Hematopoietic multipotent progenitor cell treated with erythropoietin and hydrocortisone succinate and interleukin-3 and kit ligand, for 8 days (in vitro differentiated cells): ENCODE measurements at regions not wholly inside any gene's neighbourhood (a gene's known extent, or its start where the extent isn't known, plus 50 kb on each side); places are given as distances from the start of the nearest gene placed in this dataset.

Experiments used
- DNase-seq: peaks from one replicate; pipeline ENCODE4 v3.0.0-alpha.2; 2015

DNA sequence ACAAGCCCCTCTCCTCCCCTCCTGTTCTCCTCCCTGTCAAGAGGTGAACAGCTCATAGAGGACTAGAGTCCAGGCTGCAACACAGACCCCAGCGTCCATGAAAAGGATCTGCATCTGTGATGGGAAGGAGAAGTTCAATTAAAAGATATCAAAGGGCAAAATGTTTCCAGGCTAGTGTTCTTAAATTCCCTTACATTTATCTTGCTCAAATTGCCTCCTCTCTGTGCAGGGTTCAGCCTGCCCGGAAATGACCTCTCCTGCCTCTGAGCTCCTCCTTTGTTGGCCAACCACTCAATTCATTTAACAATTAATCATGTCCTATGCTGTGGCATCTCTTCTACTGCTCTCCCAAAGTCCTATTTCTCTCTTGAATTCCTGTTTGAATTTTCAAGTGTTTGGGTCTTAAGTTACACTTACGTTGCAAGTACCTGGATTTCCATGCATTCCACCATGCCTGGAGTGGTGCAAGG lies 105.3 kb downstream of the TSN start:
- no peak for DNase-seq

DNA sequence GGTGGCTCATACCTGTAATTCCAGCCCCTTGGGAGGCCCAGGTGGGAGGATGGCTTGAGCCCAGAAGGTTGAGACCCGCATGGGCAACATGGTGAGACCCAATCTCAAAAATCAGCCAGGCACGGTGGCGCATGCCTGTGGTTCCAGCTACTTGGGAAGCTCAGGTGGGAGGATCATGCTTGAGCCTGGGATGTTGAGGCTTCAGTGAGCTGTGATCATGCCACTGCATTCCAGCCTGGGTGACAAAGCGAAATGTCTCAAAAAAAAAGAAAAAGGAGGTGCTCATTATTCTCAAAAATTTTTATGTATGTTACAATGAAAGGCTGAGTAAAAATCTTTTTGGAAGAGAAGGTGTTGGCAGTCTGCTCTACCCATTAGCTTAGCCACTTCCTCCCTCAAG lies 106.8 kb downstream of the TSN start:
- no peak for DNase-seq

GRCh38 chr2:121865914-121866313 lies 110.5 kb downstream of the TSN start:
- DNase-seq, result no peak

- DNase-seq, result no peak
Measured at GRCh38 chr2:121866789-121867188, 111.3 kb downstream of the TSN start.

GRCh38 chr2:121868652-121869051 lies 113.2 kb downstream of the TSN start:
- DNase-seq, result no peak

DNA sequence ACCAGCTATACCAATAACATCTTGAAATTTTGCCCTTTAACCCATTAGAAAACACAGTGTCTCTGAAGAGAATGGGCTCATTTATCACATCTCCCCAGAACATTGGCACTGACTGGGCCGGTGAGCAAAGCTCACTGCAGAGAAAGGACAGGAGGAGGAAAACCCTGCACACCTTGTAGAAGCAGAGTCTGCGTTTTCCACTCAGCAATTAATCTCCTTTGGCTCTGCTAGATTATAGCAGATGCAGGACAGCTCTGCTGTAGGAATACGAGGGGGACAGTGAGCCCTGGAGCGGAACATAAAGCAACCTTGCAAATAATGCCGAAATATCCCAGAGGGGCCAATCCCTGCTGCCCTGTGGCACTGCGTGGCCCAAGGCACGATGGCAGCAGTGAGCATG lies 113.9 kb downstream of the TSN start:
- DNase-seq, result no peak

- DNase-seq, result no peak
Measured at GRCh38 chr2:121869873-121870272, 114.4 kb downstream of the TSN start.

DNA sequence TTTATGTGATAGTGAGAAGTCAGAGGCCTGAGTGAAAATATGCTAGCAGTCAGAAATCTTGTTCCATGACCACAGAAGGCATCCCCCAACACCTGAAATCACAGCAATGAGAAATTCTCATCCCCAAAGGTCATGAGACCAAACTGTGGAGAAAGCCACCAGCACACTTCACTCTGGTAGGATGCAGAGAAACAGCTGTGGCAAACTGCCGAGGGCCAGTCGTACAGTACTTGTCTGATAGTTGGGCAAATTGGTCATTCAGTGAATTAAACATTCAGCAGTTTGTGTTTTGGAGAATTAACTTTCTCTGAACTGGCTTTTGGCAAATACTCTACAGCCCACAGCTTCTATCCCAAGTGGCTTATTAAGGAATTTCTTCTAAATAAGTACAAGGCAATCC lies 117.2 kb downstream of the TSN start:
- DNase-seq, result no peak

GRCh38 chr2:121873864-121874263 lies 118.4 kb downstream of the TSN start:
- DNase-seq, result no peak

- DNase-seq, result no peak
Measured at GRCh38 chr2:121875585-121876185, 120.2 kb downstream of the TSN start.

DNA sequence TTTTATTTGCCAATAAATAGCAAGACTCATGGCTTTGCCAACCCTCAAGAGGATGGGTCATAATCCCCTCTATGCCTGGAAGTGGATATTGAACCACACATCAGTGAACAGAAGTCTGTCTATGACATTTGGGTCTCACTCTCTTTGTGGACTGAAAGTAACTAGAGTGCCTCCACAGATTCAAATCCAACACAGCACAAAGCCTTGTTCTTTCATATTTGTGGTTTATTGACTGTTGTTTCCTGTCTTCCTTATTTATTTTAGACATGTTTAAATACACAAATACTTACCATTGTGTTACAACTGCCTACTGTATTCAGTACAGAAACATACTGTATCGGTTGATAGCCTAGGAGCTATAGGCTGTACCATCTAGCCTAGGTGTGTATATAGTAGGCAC lies 121.9 kb downstream of the TSN start:
- DNase-seq, result no peak

GRCh38 chr2:121880283-121880682 lies 124.8 kb downstream of the TSN start:
- no peak for DNase-seq

DNA sequence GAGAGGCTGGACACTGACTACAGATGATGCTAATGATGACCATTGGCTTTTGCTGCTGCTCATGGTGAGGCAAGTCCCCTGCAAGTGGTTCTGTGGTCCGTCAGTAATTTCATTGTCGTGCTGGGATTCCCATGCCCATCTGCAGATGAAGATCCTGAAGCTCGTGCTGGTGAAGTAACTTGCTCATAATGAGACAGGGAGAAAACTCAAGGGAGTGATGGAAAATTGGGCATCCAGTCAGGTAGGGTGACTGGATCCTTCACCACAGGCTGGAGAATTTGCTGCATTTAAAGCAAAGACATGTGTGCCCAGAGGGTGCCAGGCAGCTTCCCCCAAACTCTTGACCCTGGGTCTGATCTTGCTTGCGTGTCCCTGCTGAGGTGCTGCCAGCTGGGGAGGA lies 125.6 kb downstream of the TSN start:
- no peak for DNase-seq

GRCh38 chr2:121881950-121882349 lies 126.5 kb downstream of the TSN start:
- no peak for DNase-seq

DNA sequence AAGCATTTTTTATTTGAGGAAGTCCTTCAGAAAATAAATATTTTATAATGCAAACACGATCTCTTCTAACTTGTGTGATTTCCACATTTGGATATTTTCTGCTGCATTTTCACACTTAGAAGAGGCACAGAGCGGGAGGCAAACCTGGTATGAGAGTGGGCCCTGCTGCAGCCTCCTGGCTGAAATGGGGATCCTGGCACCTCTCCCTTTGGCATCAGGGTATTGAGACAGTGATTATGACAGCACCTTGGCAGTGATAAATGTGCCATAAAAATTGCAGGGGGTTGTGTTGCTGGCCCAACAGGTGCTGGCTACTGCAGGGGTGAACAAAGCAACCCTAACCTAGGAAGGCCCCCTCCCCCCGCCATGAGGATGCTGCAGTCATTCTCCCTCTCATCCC lies 128.6 kb downstream of the TSN start:
- DNase-seq, result no peak

- no peak for DNase-seq
Measured at GRCh38 chr2:121884511-121884921, 129.1 kb downstream of the TSN start.

- no peak for DNase-seq
Measured at GRCh38 chr2:121886059-121886458, 130.6 kb downstream of the TSN start.

- DNase-seq, result no peak
Measured at GRCh38 chr2:121887513-121888188, 132.2 kb downstream of the TSN start.

GRCh38 chr2:121888189-121888557 lies 132.7 kb downstream of the TSN start:
- peak; percentile 22 for DNase-seq

DNA sequence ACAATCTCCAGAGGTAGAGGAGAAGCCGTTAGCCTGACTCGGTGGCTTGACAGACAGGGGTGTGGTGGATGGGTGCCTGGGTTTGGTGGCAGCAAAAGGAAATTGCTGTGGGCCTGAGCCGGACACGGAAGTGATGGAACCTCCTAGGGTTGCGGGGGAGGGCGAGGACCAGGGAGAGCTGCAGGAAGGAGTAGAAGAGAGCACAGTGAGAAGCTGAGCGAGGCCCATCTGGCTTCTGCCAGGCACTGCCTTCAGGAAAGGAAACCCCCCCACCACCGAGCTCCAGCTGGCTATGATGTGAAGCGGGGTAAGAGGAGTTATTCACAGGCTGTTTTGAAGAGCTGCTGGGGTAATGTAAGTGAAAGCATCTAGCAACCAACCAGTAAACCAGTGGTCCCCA lies 134.6 kb downstream of the TSN start:
- no peak for DNase-seq

DNA sequence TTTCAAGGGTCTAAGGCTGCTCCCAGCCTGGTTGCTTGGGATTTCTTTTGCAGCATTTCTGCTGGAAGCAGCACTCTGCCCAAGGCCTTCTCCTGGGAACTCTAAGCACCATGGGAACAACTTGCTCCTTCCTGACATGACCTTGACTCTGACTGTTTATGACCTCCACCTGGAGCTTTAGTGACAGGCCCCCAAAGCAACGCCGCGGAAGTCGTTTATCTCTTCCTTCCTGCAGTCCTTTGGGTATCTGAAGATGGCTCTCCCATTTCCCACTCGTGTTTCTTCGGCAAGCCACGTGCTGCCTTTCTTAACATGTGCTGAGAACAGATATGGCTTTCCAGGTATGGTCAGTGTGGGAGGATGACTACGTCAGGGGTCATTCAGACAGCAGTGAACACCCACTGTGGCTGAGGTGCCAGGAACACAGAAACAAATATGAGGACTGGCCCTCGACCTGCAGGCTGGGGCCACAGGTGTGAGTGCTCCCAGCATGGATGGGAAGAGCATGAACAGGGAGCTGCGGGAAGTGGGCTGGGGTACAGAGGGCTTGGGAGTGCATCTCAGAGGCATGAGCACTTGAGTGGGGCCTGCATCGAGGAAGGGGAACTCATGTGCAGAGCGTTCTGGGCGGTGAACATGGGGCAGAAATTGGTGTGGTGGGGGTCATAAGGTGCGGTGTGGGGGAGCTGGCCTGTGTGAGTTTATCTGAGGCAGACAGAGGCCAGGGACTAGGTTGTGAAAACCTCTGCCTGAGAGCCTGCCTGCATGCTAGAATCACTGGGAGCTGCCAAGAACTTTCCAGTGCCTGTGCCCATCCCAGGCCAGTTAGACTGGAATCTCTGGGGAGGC lies 140.5 kb downstream of the TSN start:
- no peak for DNase-seq

GRCh38 chr2:121897335-121897970 lies 142.0 kb downstream of the TSN start:
- peak; percentile 64 for DNase-seq

- no peak for DNase-seq
Measured at GRCh38 chr2:121898483-121898882, 143.0 kb downstream of the TSN start.

DNA sequence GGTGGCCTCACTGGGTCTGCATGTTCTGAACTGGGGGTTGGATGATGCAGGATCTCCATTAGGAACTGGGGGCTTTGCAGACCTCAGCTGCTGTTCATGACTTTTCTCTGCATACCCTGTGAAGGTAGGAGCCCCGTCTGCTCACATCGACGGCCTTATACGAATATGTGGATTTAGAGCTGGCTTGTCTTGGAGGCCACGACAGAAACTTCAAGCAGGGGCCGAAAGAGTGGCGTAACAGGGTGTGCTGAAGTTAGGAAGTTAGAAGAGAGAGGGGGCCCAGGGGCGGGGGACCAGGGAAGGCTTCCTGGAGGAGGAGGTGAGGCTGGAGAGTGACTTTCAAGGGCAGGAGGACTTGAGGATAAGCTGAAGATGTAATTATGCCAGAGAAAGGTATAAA lies 144.9 kb downstream of the TSN start:
- DNase-seq, result no peak
